Hematopoietic multipotent progenitor cell treated with erythropoietin and hydrocortisone succinate and interleukin-3 and kit ligand, for 17 days (in vitro differentiated cells): ENCODE measurements at regions not wholly inside any gene's neighbourhood (a gene's known extent, or its start where the extent isn't known, plus 50 kb on each side); places are given as distances from the start of the nearest gene placed in this dataset.

Source experiments
- DNase-seq: peaks from one replicate; pipeline ENCODE4 v3.0.0-alpha.2; 2015; ENCODE audit warnings: low spot score

DNA sequence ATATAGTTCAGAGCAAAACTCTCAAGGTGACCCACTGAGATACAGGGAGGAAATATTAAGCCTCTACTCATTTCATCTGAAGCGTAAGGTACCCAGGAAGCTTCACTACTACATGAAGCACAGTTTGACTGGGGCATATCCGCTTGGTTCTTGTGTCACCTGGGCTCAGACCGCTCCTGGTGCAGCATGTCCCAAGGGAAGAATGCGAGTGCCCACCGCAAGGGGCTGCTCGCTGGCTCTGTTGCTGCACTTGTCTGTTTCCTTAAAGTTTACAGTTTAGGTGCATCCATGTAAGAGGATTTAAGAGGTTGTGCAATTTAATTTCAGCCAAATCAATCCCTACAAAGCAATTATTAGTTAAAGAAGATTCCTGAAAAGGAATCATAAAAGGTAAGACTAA lies 507.8 kb downstream of the FBXO15 start:
- DNase-seq, result no peak

DNA sequence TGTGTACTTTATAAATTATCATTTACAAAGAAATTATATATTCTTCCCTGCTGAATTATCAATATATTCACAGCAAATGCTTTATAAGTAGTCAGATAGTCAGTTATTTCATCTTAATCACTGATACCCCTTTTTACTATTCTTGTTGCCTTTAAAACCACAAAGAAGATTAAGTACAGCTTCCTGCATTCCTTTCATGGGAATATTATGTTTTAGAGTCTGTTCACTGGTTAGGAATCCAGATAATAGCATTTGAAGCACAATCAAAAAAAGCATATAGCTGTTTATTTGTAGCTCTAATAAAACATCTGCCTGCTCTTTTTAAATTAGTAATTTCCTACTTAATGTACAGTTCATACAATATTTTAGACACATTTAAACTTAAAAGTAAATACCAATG lies 508.9 kb downstream of the FBXO15 start:
- no peak for DNase-seq

DNA sequence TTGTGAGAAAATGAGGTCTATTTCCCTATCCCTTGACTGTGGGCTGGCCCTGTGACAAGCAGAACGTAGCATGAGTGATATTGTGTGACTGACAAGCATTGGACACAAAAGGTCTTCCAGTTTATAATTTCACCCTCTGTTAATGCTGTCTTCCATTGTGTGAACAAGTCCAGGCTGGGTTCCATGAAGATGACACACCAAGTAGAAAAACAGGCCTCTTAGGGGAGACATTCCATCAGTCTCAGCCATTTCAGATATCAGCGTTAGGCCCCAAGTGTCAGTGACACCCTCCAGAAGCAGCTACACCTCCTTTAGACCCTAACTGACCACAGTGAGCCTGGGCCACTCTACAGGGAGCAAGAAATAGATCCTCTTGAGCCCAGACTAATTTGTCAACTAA lies 511.3 kb downstream of the FBXO15 start:
- DNase-seq, result no peak

- no peak for DNase-seq
These were observed 520.8 kb downstream of the FBXO15 start for GRCh38 chr18:73626859-73627258.

DNA sequence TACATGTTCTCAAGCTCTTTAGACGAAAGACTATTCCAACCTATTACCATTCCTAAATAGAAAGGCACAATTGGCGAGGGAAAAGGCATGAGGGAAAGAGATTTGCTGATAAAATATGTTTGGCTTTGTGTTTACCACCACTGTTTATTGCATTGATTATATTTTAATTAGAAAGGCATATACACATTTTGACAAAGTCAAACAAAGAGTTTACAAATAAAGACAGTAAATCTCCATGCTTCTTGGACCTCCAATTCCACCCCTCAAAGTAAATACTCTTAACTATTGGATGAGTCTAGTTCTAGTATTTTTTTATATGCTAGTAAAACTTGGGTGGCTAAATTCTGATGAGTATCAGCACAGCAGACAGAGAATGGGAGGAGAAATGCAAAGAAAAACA lies 521.4 kb downstream of the FBXO15 start:
- DNase-seq, result no peak

DNA sequence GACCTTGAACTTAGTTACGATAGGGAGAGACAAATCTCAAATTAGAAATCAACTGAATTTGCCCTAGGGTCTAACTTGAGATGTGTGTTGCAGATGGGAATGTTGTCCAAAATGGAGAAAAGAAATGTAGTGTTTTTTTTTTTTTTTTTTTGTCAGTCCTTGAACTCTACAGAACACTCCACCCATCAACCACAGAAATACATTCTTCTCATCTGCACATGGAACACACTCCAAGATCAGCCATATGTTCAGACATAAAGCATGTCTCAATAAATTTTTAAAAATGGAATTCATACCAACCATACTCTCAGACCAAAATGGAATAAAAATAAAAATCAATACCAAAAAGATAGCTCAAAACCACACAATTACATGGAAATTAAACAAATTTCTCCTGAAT lies 526.5 kb downstream of the FBXO15 start:
- DNase-seq, result no peak

GRCh38 chr18:73617981-73618380 lies 529.7 kb downstream of the FBXO15 start:
- DNase-seq, result no peak

DNA sequence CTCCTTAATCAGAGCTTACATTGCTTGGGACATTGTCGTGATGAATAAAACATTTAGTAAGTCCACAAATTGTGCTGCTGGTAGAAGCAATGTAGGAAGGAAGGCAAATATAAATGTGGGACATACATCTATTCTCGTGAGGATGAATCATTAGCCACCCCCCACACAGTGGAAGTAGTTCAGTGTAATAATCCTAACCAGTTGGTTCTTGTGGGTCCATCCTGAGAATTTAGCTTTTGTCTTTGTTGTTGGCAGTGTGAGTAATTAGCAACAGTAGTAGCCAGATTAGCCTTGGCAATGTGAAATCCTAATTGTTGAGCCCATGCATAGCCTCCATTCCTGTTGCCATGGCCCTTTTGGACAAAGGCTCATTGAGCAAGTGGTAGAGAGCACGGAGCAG lies 532.1 kb downstream of the FBXO15 start:
- no peak for DNase-seq

GRCh38 chr18:73614812-73615211 lies 532.8 kb downstream of the FBXO15 start:
- DNase-seq, result no peak

DNA sequence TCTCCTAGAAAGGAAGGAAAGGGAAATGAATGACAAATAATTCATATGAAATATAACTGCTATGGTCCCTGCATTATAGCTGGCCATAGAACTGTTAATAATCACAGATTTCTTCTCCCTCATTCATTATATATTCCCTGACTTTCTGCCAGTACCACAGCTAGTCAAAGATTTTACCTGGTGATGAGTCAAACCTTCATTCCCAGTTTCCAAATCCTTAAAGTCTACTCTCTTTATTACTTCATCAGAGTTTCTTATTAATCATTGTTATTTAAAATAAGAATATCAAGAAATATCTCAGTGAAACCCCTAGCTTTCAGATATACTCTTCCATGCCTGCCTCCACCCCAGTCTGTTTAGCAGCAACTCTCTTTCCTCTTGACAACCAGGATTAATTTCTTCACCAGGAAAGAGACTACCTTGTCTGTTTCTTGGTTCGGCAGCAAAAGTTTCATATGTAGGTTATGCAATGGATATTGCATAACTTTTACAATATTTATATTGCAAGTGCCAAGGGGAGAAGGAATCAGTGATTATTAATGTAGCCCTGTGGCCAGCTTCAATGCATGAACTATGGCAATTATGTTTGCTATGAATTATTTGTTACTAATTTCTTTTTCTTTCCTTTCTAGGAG lies 533.8 kb downstream of the FBXO15 start:
- no peak for DNase-seq

GRCh38 chr18:73597832-73598615 lies 549.6 kb downstream of the FBXO15 start:
- no peak for DNase-seq

- no peak for DNase-seq
These were observed 552.9 kb downstream of the FBXO15 start for GRCh38 chr18:73594749-73595148.

DNA sequence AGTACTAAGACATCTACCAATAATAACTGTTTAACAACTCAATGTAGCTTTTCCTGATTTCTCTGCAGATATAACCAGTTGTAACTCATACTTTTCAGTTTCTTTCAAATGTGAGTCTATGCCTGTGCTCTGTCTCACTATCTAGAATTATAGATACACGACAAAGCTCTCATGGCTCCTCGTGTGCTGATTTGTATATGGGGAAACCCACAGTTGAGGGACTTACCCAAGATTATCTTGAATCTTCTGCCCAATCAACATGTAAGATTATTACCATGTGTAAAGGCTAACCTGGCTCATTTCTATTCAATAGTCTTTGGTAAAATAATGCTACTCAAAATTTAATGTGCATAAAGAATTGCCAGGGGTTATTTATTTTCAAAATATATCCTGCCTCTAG lies 554.4 kb downstream of the FBXO15 start:
- no peak for DNase-seq

- no peak for DNase-seq
These were observed 556.7 kb downstream of the FBXO15 start for GRCh38 chr18:73590950-73591349.

DNA sequence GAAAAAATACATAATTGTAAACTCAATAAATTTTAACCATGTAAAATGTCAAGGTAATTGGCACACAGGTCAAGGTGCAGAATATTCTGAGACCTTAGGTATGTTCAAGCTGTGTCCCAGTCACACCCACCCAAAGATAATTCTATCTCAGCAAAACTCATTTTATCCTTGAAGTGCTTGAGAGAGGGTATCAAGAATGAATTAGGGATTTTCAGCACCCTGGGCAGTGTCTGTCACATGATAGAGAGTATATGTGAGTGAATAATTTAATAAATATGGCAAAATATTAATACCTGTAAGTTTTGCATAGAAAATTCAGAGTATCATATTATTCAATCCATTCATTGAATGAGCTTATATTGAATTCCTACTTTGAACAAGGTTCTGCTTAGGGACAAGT lies 567.9 kb downstream of the FBXO15 start:
- DNase-seq, result no peak

- DNase-seq, result no peak
These were observed 570.3 kb downstream of the FBXO15 start for GRCh38 chr18:73577365-73577764.

DNA sequence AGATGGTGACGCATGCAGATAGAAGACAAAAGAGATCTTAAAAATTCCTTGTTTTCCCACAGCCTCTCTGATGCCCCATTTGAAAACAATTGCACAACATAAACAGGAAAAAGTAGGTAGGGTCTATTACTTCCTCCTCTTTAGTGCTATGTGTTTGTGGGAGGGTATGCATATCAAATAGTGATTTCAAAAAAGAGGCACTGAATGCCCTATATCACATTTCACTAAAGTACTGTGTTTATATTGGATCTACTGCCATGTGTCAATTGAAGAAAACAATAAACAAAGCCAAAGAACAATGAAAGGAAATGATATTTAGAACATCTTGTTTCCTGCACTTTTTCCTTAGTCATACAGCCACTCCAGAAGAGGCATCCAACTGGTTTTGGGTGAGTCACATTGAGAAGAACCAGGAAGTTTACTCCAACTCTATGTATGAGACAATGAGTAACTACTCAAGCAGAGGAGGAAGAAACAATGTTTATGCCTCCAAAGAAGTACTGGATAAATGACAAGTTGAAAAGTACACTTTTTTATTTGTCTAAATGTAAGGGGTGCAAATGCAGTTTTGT lies 583.6 kb downstream of the FBXO15 start:
- no peak for DNase-seq

DNA sequence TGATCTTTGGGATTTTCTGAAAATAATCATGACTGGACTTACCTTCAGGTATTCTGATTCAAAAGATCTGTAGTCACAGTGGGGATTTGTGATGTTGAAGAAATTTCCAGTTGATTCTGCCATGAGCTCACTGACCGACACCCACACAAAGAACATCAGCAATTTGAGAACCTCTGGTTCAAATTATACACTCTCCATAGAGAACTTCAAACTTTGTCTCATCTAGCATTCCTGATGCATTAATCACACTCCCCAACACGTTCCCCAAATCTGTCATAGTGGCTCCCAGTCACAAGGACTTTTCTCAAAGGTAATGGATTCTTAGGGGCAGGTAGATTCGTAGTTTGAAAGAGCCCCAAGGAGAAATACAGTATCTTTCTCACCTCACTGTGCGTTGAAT lies 584.3 kb downstream of the FBXO15 start:
- DNase-seq, result no peak

DNA sequence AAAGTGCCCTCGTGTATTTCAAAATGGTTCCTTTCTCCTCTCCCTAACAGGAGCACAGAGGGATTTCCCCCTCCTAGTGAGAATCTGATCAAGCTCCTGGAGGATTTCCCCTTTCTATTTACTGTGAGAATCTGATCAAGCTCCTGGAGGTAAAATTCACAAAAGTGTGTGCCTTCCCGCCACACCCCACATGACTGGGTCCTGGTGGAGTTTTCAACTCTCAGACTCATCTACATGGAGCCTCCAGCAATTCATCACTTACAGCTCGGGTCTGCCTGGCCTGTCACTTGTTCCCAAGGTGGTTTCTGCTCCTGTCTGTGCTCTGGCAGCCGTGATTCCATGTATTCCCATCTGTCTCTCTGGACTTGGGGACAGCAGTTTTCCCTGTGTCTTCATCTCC lies 590.7 kb downstream of the FBXO15 start:
- DNase-seq, result no peak

DNA sequence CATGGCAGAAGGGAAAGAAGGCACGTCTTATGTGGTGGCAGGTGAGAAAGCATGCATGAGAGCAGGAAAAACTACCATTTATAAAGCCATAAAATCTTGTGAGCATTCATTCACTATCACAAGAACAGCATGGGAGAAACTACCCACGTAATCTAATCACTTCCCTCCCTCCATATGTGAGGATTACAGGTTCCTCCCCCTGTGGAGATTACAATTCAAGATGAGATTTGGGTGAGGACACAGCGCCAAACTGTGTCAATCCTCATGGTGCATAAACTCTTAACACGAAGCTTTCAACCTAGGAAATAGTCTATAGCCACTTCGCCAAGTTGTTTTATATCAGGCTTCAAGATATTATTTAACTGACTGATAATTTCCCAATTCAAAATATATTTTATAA lies 595.5 kb downstream of the FBXO15 start:
- no peak for DNase-seq

GRCh38 chr18:73551211-73551610 lies 596.4 kb downstream of the FBXO15 start:
- no peak for DNase-seq

GRCh38 chr18:73549236-73549635 lies 598.4 kb downstream of the FBXO15 start:
- DNase-seq, result no peak

- DNase-seq, result no peak
These were observed 602.2 kb downstream of the FBXO15 start for GRCh38 chr18:73545472-73545871.

- DNase-seq, result no peak
These were observed 603.0 kb downstream of the FBXO15 start for GRCh38 chr18:73544617-73545016.
